GM12878 (cell line): ENCODE measurements at regions not wholly inside any gene's neighbourhood (a gene's known extent, or its start where the extent isn't known, plus 50 kb on each side); places are given as distances from the start of the nearest gene placed in this dataset.

Source experiments
- ATAC-seq: fragments of 200-7000 bp; cut with Tn5 transposase; 3 replicates; pipeline ENCODE4 v1.9.1; 2020; ENCODE audit warnings: mild to moderate bottlenecking, moderate library complexity
- BruUV-seq: library from RNA; stranded (reverse); fragments of 400-500 nt; replicated peaks from 2 replicates; lab custom pipeline; 2021; lab: Mats Ljungman, UMichigan
- CTCF ChIA-PET: fragments of 300-600 bp; sonication (Branson Sonifier 250); formaldehyde crosslinking; extraction: SDS; loops from one replicate; lab custom pipeline; 2021; ENCODE audit warnings: inconsistent platforms; lab: Yijun Ruan, JAX
- POLR2A ChIA-PET: fragments of 350-600 bp; formaldehyde crosslinking; extraction: SDS; loops from one replicate; lab custom pipeline; 2021; ENCODE audit warnings: inconsistent platforms; lab: Charles Lee
- RAD21 ChIA-PET: fragments of 300-600 bp; sonication (Branson Sonifier 250); formaldehyde crosslinking; loops from one replicate; lab custom pipeline; 2023; ENCODE audit warnings: antibody characterized with exemption; ENCODE audit not compliant: unreplicated experiment; lab: Charles Lee
- SMC1A ChIA-PET: fragments of 300-600 bp; sonication (Branson Sonifier 250); formaldehyde crosslinking; loops from one replicate; lab custom pipeline; 2023; ENCODE audit not compliant: unreplicated experiment, uncharacterized antibody; lab: Charles Lee
- DNase-seq: peaks from one replicate; pipeline ENCODE4 v3.0.0-alpha.2; 2011; ENCODE audit warnings: low read depth, low spot score
- FAIRE-seq: peaks from 3 replicates; lab custom pipeline; 2011; peaks lifted over from hg19 to GRCh38; lab: Jason Lieb, UNC
- H2AFZ ChIP-seq: 2 replicates; pipeline ENCODE4 v1.6.0; 2011; ENCODE audit warnings: low read depth, low read length, control low read depth; ENCODE audit not compliant: control insufficient read depth
- H3K27ac ChIP-seq: 2 replicates; pipeline ENCODE4 v1.5.1; 2011; ENCODE audit warnings: control low read depth; ENCODE audit not compliant: control insufficient read depth, insufficient read depth
- H3K27me3 ChIP-seq, 2 experiments: replicated peaks in 1 of 2; 2 replicates each; pipeline versions ENCODE4 v1.6.0 to v1.6.1; 2011; ENCODE audit warnings: low read length in 1 of 2; ENCODE audit not compliant: control insufficient read depth in 2 of 2, insufficient read depth in 2 of 2
- H3K36me3 ChIP-seq, 2 experiments: 2 replicates each; pipeline ENCODE4 v1.5.1; 2011; ENCODE audit warnings: low read length in 1 of 2; ENCODE audit not compliant: control insufficient read depth in 2 of 2, insufficient read depth in 2 of 2
- H3K4me1 ChIP-seq: 2 replicates; pipeline ENCODE4 v1.6.1; 2011; ENCODE audit warnings: mild to moderate bottlenecking, low read length, moderate library complexity, mixed read lengths; ENCODE audit not compliant: control insufficient read depth, insufficient read depth
- H3K4me2 ChIP-seq: 2 replicates; pipeline ENCODE4 v1.6.0; 2011; ENCODE audit warnings: control low read depth; ENCODE audit not compliant: control insufficient read depth, insufficient read depth
- H3K4me3 ChIP-seq: fragments of 200-600 bp; sonication (generic); 2 replicates; pipeline ENCODE4 v1.5.1; 2016
- H3K79me2 ChIP-seq: 2 replicates; pipeline ENCODE4 v1.6.0; 2011; ENCODE audit warnings: low read length; ENCODE audit not compliant: control insufficient read depth, insufficient read depth
- H3K9ac ChIP-seq: 2 replicates; pipeline ENCODE4 v1.8.0; 2011; ENCODE audit warnings: low read length, control low read depth, mixed read lengths; ENCODE audit not compliant: control insufficient read depth, insufficient read depth
- H3K9me3 ChIP-seq: replicated peaks from 3 replicates; pipeline ENCODE4 v1.5.1; 2011; ENCODE audit warnings: mild to moderate bottlenecking, low read length; ENCODE audit not compliant: control insufficient read depth, insufficient read depth
- H4K20me1 ChIP-seq: 2 replicates; pipeline ENCODE4 v1.6.0; 2011; ENCODE audit not compliant: control insufficient read depth, insufficient read depth
- HDGF ChIP-seq: fragments of 450-650 bp; IDR thresholded peaks from 2 replicates; pipeline ENCODE4 v1.6.1; 2016; ENCODE audit warnings: antibody characterized with exemption
- JUNB ChIP-seq: IDR thresholded peaks from 2 replicates; pipeline ENCODE4 v1.6.1; 2016; ENCODE audit warnings: antibody characterized with exemption, mild to moderate bottlenecking
- LARP7 ChIP-seq: fragments of 450-650 bp; IDR thresholded peaks from 2 replicates; pipeline ENCODE4 v1.6.1; 2017; ENCODE audit warnings: mild to moderate bottlenecking
- NR2C2 ChIP-seq: IDR thresholded peaks from 2 replicates; pipeline ENCODE4 v1.6.1; 2011; ENCODE audit warnings: borderline replicate concordance, low read depth; ENCODE audit not compliant: control insufficient read depth, insufficient read length
- SP1 ChIP-seq: IDR thresholded peaks from one replicate; pipeline ENCODE4 v1.6.1; 2011; ENCODE audit warnings: low read depth, low read length
- WRNIP1 ChIP-seq: IDR thresholded peaks from 2 replicates; pipeline ENCODE4 v1.6.1; 2011; ENCODE audit warnings: low read depth, low read length, improper control_type of control experiment, borderline replicate concordance
- WGBS: methylation state at CpG from one replicate; pipeline ENCODE4 v1.1.6; 2016; ENCODE audit warnings: low lambda C conversion rate; ENCODE audit not compliant: insufficient replicate concordance, insufficient coverage; ENCODE audit errors: missing lambda C conversion rate; 5-methylcytosine and 5-hydroxymethylcytosine counted together
- in situ Hi-C: fragments of 300-500 bp; cut with MboI; formaldehyde crosslinking; loops from 9 replicates; pipeline ENCODE4 v1.14.3; 2018; ENCODE audit warnings: mixed read lengths
- intact Hi-C: fragments of 100-400 bp; cut with micrococcal nuclease; formaldehyde crosslinking; loops from one replicate; pipeline ENCODE4 v1.14.2; 2022; ENCODE audit not compliant: unreplicated experiment
- TF ChIP-seq, protein P1 (sequence below): IDR thresholded peaks from 2 replicates; pipeline ENCODE4 v1.6.1; 2012; ENCODE audit warnings: improper control_type of control experiment, low read depth, low read length; ENCODE audit not compliant: insufficient replicate concordance
- TF ChIP-seq, protein P2 (sequence below): fragments of 150-350 bp; IDR thresholded peaks from 2 replicates; pipeline ENCODE4 v1.6.1; 2014; ENCODE audit warnings: mild to moderate bottlenecking, low read depth, low read length
- TF ChIP-seq, protein P3 (sequence below): fragments of 450-650 bp; IDR thresholded peaks from 2 replicates; pipeline ENCODE4 v1.6.1; 2017; ENCODE audit warnings: mild to moderate bottlenecking, low read depth, inconsistent platforms; ENCODE audit not compliant: poor library complexity, severe bottlenecking
- TF ChIP-seq, protein P4 (sequence below): fragments of 450-650 bp; conservative IDR thresholded peaks from 2 replicates; pipeline ENCODE4 v1.6.1; 2017; ENCODE audit warnings: mild to moderate bottlenecking, moderate library complexity

DNA sequence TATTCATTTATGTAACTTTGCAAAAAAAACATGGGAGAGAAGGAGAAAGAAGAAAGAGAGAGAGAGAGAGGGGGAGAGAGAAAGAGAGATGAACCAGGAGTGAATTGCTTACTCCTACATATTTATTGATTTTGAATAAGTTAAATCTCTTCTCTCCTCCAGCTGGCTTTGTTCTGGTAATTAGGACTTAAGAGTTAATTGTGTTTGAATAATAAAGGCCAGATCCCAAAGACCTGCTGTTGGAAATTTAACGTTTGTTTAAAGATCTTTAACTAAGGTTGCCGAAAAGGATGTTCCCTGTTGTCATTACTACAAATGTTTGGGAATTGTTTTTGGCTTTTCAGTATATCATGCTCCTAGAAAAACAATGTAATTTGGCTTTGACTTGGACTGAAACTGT lies 473.0 kb downstream of the TUSC1 start (continued):
- TF ChIP-seq, protein P1, sequence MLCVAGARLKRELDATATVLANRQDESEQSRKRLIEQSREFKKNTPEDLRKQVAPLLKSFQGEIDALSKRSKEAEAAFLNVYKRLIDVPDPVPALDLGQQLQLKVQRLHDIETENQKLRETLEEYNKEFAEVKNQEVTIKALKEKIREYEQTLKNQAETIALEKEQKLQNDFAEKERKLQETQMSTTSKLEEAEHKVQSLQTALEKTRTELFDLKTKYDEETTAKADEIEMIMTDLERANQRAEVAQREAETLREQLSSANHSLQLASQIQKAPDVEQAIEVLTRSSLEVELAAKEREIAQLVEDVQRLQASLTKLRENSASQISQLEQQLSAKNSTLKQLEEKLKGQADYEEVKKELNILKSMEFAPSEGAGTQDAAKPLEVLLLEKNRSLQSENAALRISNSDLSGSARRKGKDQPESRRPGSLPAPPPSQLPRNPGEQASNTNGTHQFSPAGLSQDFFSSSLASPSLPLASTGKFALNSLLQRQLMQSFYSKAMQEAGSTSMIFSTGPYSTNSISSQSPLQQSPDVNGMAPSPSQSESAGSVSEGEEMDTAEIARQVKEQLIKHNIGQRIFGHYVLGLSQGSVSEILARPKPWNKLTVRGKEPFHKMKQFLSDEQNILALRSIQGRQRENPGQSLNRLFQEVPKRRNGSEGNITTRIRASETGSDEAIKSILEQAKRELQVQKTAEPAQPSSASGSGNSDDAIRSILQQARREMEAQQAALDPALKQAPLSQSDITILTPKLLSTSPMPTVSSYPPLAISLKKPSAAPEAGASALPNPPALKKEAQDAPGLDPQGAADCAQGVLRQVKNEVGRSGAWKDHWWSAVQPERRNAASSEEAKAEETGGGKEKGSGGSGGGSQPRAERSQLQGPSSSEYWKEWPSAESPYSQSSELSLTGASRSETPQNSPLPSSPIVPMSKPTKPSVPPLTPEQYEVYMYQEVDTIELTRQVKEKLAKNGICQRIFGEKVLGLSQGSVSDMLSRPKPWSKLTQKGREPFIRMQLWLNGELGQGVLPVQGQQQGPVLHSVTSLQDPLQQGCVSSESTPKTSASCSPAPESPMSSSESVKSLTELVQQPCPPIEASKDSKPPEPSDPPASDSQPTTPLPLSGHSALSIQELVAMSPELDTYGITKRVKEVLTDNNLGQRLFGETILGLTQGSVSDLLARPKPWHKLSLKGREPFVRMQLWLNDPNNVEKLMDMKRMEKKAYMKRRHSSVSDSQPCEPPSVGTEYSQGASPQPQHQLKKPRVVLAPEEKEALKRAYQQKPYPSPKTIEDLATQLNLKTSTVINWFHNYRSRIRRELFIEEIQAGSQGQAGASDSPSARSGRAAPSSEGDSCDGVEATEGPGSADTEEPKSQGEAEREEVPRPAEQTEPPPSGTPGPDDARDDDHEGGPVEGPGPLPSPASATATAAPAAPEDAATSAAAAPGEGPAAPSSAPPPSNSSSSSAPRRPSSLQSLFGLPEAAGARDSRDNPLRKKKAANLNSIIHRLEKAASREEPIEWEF = no peak
- no peak for TF ChIP-seq SP1
- no peak for TF ChIP-seq LARP7

DNA sequence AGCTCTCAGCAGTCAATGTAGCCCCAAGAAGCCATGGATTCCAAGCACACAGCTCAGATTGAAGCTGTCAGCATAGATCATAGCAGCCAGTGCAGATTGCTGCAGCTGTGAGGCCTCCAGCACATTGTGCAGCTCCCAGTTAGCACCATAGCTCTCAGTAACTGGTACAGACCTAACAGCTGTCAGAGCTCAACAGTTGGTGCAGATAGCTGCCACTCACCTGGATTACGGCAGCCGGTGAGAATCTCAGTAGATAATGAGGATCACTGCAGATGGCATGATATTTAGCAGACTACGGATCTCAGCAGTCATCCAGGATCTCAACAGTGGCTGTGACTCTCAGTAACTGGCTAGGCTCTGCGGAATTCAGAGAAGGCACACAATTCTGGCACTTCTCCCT lies 500.4 kb downstream of the TUSC1 start:
- no peaks in the 10 kb centered on the region for H3K4me1 ChIP-seq
- no peaks in the 10 kb centered on the region for H4K20me1 ChIP-seq
- no peak overlapping the region for H3K9ac ChIP-seq
- ChIA-PET CTCF (no interaction called here), SMC1A (no interaction called here), POLR2A (no interaction called here), RAD21 (no interaction called here)
- intact Hi-C loops = loop anchor here (10.0 kb wide), 1 partner anchor 63 kb away; no protein-coding TSS in a partner anchor
- DNase-seq (no peak), FAIRE-seq (no peak), ATAC-seq (no peak)
- 19% methylated on average over 4 of the region's 4 CpGs for WGBS
- BruUV-seq = no TSS peak
- H3K9me3 ChIP-seq = no peaks in the 10 kb centered on the region
- in situ Hi-C loops = no loop called here
- no peaks in the 10 kb centered on the region for H3K27me3 ChIP-seq
- H3K4me2 ChIP-seq = no peak overlapping the region
- H3K79me2 ChIP-seq = no peaks in the 10 kb centered on the region
- H3K27ac ChIP-seq = no peak overlapping the region
- no peak overlapping the region for H2AFZ ChIP-seq
- TF ChIP-seq, protein P2, sequence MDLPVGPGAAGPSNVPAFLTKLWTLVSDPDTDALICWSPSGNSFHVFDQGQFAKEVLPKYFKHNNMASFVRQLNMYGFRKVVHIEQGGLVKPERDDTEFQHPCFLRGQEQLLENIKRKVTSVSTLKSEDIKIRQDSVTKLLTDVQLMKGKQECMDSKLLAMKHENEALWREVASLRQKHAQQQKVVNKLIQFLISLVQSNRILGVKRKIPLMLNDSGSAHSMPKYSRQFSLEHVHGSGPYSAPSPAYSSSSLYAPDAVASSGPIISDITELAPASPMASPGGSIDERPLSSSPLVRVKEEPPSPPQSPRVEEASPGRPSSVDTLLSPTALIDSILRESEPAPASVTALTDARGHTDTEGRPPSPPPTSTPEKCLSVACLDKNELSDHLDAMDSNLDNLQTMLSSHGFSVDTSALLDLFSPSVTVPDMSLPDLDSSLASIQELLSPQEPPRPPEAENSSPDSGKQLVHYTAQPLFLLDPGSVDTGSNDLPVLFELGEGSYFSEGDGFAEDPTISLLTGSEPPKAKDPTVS = no peak
- TF ChIP-seq JUNB (no peak), HDGF (no peak), NR2C2 (no peak), WRNIP1 (no peak)
- TF ChIP-seq, protein P3, sequence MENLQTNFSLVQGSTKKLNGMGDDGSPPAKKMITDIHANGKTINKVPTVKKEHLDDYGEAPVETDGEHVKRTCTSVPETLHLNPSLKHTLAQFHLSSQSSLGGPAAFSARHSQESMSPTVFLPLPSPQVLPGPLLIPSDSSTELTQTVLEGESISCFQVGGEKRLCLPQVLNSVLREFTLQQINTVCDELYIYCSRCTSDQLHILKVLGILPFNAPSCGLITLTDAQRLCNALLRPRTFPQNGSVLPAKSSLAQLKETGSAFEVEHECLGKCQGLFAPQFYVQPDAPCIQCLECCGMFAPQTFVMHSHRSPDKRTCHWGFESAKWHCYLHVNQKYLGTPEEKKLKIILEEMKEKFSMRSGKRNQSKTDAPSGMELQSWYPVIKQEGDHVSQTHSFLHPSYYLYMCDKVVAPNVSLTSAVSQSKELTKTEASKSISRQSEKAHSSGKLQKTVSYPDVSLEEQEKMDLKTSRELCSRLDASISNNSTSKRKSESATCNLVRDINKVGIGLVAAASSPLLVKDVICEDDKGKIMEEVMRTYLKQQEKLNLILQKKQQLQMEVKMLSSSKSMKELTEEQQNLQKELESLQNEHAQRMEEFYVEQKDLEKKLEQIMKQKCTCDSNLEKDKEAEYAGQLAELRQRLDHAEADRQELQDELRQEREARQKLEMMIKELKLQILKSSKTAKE = no peak
- TF ChIP-seq, protein P4, sequence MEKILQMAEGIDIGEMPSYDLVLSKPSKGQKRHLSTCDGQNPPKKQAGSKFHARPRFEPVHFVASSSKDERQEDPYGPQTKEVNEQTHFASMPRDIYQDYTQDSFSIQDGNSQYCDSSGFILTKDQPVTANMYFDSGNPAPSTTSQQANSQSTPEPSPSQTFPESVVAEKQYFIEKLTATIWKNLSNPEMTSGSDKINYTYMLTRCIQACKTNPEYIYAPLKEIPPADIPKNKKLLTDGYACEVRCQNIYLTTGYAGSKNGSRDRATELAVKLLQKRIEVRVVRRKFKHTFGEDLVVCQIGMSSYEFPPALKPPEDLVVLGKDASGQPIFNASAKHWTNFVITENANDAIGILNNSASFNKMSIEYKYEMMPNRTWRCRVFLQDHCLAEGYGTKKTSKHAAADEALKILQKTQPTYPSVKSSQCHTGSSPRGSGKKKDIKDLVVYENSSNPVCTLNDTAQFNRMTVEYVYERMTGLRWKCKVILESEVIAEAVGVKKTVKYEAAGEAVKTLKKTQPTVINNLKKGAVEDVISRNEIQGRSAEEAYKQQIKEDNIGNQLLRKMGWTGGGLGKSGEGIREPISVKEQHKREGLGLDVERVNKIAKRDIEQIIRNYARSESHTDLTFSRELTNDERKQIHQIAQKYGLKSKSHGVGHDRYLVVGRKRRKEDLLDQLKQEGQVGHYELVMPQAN = no peak
- TF ChIP-seq, all 136 proteins: peak for 0
- Histone ChIP-seq H3K36me3 (no peaks in the 10 kb centered on the region), H3K4me3 (no peak overlapping the region)
